ENCODE measurements at regions not wholly inside any gene's neighbourhood (a gene's known extent, or its start where the extent isn't known, plus 50 kb on each side); places are given as distances from the start of the nearest gene placed in this dataset.

GRCh38 chr4:147217655-147218054 lies 263.2 kb upstream of the EDNRA start:
- DNase-seq, result no peak
- Histone ChIP-seq H3K4me3 (no peak overlapping the region), H3K9me3 (peaks cover 0 to 3% (median 0%) of the 10 kb centered on the region in 12 donors), H3K36me3 (no peaks in the 10 kb centered on the region), H3K4me1 (peaks cover 0 to 5% (median 0%) of the 10 kb centered on the region in 12 donors), H3K27ac (no peak overlapping the region), H3K27me3 (no peaks in the 10 kb centered on the region)
- no peak for ATAC-seq
- intact Hi-C loops (cut with DNase I), result no loop called here
- TF ChIP-seq CTCF (IDR thresholded peaks at IDR 0.05) (no peak), POLR2A (IDR thresholded peaks at IDR 0.05) (no peak)

DNA sequence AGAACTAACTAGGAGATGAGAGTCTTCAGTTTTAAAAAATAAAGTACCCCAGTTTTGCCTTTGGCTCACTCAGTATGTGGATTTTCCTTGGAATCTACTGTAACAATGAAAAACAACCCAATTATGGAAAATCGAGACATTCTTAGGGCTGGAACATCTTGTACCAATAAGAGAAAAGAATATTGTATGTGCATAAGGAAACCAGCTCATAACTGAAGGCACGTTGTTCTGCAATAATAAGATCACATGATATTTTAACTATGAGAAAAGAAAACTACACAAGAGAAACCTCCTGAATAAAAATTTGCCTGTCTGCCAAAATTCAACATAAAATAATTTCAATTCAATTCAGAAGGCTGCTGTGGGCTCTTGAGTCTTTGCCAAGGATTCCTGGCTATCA lies 261.8 kb upstream of the EDNRA start:
- no peaks in the 10 kb centered on the region for H3K27me3 ChIP-seq
- H3K4me1 ChIP-seq, result peaks cover 0 to 5% (median 0%) of the 10 kb centered on the region in 12 donors
- H3K4me3 ChIP-seq, result no peak overlapping the region
- intact Hi-C loops (cut with DNase I), result no loop called here
- TF ChIP-seq CTCF (IDR thresholded peaks at IDR 0.05) (no peak), POLR2A (IDR thresholded peaks at IDR 0.05) (no peak)
- H3K27ac ChIP-seq, result no peak overlapping the region
- WGBS, 4 donors, result 67 to 73% (median 69%) methylated on average over 2 of the region's 2 CpGs
- H3K36me3 ChIP-seq, result no peaks in the 10 kb centered on the region
- peaks cover 0 to 3% (median 0%) of the 10 kb centered on the region in 12 donors for H3K9me3 ChIP-seq
- ATAC-seq (no peak), DNase-seq (no peak)

GRCh38 chr4:147220833-147221232 lies 260.1 kb upstream of the EDNRA start:
- DNase-seq (no peak), ATAC-seq (no peak)
- Histone ChIP-seq H3K27ac (no peak overlapping the region), H3K4me3 (no peak overlapping the region), H3K27me3 (no peaks in the 10 kb centered on the region), H3K9me3 (no peaks in the 10 kb centered on the region), H3K4me1 (peaks cover 0 to 5% (median 0%) of the 10 kb centered on the region in 12 donors), H3K36me3 (no peaks in the 10 kb centered on the region)
- TF ChIP-seq CTCF (IDR thresholded peaks at IDR 0.05) (no peak), POLR2A (IDR thresholded peaks at IDR 0.05) (no peak)
- intact Hi-C loops (cut with DNase I), result no loop called here
- 64 to 79% (median 73%) methylated on average over 1 of the region's 1 CpG for WGBS, 4 donors

DNA sequence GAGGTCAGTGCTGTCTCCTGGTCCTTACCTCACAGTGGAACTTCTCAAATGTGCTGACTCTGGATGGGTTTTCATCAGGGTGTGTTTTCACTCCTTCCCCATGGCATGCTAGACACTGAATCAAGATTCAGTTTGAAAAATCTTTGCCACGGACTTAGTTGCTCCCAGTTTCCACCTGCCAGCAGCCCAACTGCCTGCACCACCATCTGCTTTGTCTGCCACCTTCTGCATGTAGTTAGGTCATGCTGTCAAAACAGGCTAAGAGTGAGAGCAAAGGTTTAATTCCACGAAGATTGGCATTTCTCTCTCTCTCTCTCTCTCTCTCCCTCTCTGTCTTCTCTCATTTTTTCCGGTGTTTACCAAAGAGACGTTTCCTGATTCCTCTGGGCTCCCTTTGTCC lies 258.0 kb upstream of the EDNRA start:
- H3K27me3 ChIP-seq, result no peaks in the 10 kb centered on the region
- ATAC-seq (no peak), DNase-seq (no peak)
- no peak overlapping the region for H3K4me3 ChIP-seq
- 59 to 73% (median 73%) methylated on average over 4 of the region's 4 CpGs for WGBS, 4 donors
- no peak overlapping the region for H3K27ac ChIP-seq
- no peaks in the 10 kb centered on the region for H3K4me1 ChIP-seq
- no peaks in the 10 kb centered on the region for H3K36me3 ChIP-seq
- intact Hi-C loops (cut with DNase I), result no loop called here
- TF ChIP-seq CTCF (IDR thresholded peaks at IDR 0.05) (no peak), POLR2A (IDR thresholded peaks at IDR 0.05) (no peak)
- no peaks in the 10 kb centered on the region for H3K9me3 ChIP-seq
